ENCODE measurements at regions not wholly inside any gene's neighbourhood (a gene's known extent, or its start where the extent isn't known, plus 50 kb on each side); places are given as distances from the start of the nearest gene placed in this dataset.

- DNase-seq (ENCODE audit: low read depth in 2 of 2), result no peak
These were observed 1841.9 kb downstream of the EFNA5 start for GRCh38 chr5:105828821-105829220.

GRCh38 chr5:105821800-105822199 is 1848.9 kb downstream of the EFNA5 start:
- no peak for DNase-seq (ENCODE audit: low read depth in 2 of 2)

GRCh38 chr5:105817914-105818313 is 1852.8 kb downstream of the EFNA5 start:
- no peak for DNase-seq (ENCODE audit: low read depth in 2 of 2)

- no peak for DNase-seq (ENCODE audit: low read depth in 2 of 2)
These were observed 1853.3 kb downstream of the EFNA5 start for GRCh38 chr5:105817416-105817815.

- DNase-seq (ENCODE audit: low read depth in 2 of 2), result no peak
These were observed 1853.8 kb downstream of the EFNA5 start for GRCh38 chr5:105816961-105817360.

- no peak for DNase-seq (ENCODE audit: low read depth in 2 of 2)
These were observed 1858.4 kb downstream of the EFNA5 start for GRCh38 chr5:105812304-105812703.

- no peak for DNase-seq (ENCODE audit: low read depth in 2 of 2)
These were observed 1862.8 kb downstream of the EFNA5 start for GRCh38 chr5:105807951-105808350.

- peak; percentile 57 to 64 for DNase-seq (ENCODE audit: low read depth in 2 of 2)
These were observed 1863.4 kb downstream of the EFNA5 start for GRCh38 chr5:105807290-105807689.

GRCh38 chr5:105806596-105806995 is 1864.1 kb downstream of the EFNA5 start:
- DNase-seq (ENCODE audit: low read depth in 2 of 2), result no peak

- DNase-seq (ENCODE audit: low read depth in 2 of 2), result no peak
These were observed 1867.3 kb downstream of the EFNA5 start for GRCh38 chr5:105803431-105803830.

GRCh38 chr5:105794578-105794977 is 1876.2 kb downstream of the EFNA5 start:
- DNase-seq (ENCODE audit: low read depth in 2 of 2), result no peak

- DNase-seq (ENCODE audit: low read depth in 2 of 2), result no peak
These were observed 1881.5 kb downstream of the EFNA5 start for GRCh38 chr5:105789246-105789645.

- DNase-seq (ENCODE audit: low read depth in 2 of 2), result no peak
These were observed 1886.9 kb downstream of the EFNA5 start for GRCh38 chr5:105783811-105784210.

- DNase-seq (ENCODE audit: low read depth in 2 of 2), result no peak
These were observed 1888.2 kb downstream of the EFNA5 start for GRCh38 chr5:105782501-105782900.

- no peak for DNase-seq (ENCODE audit: low read depth in 2 of 2)
These were observed 1897.5 kb downstream of the EFNA5 start for GRCh38 chr5:105773241-105773640.

GRCh38 chr5:105767267-105767666 is 1903.5 kb downstream of the EFNA5 start:
- DNase-seq (ENCODE audit: low read depth in 2 of 2), result no peak

- DNase-seq (ENCODE audit: low read depth in 2 of 2), result no peak
These were observed 1908.0 kb downstream of the EFNA5 start for GRCh38 chr5:105762728-105763127.

- DNase-seq (ENCODE audit: low read depth in 2 of 2), result no peak
These were observed 1916.7 kb downstream of the EFNA5 start for GRCh38 chr5:105754056-105754455.

- no peak for DNase-seq (ENCODE audit: low read depth in 2 of 2)
These were observed 1917.9 kb downstream of the EFNA5 start for GRCh38 chr5:105752801-105753200.

- DNase-seq (ENCODE audit: low read depth in 2 of 2), result no peak
These were observed 1918.8 kb downstream of the EFNA5 start for GRCh38 chr5:105751908-105752307.

GRCh38 chr5:105745111-105745510 is 1925.6 kb downstream of the EFNA5 start:
- DNase-seq (ENCODE audit: low read depth in 2 of 2), result no peak

GRCh38 chr5:105740242-105740641 is 1930.5 kb downstream of the EFNA5 start:
- DNase-seq (ENCODE audit: low read depth in 2 of 2), result no peak

- no peak for DNase-seq (ENCODE audit: low read depth in 2 of 2)
These were observed 1931.0 kb downstream of the EFNA5 start for GRCh38 chr5:105739732-105740131.

- no peak for DNase-seq (ENCODE audit: low read depth in 2 of 2)
These were observed 1935.0 kb downstream of the EFNA5 start for GRCh38 chr5:105735704-105736103.

GRCh38 chr5:105730982-105731381 is 1939.8 kb downstream of the EFNA5 start:
- no peak for DNase-seq (ENCODE audit: low read depth in 2 of 2)

Measured in fibroblast of skin of left biceps (primary cell).